H1 (cell line): ENCODE measurements at regions not wholly inside any gene's neighbourhood (a gene's known extent, or its start where the extent isn't known, plus 50 kb on each side); places are given as distances from the start of the nearest gene placed in this dataset.

ENCODE experiments used
- BCL11A ChIP-seq, 2 experiments: IDR thresholded peaks; one replicate each; pipeline ENCODE4 v1.6.1; 2011; ENCODE audit warnings: low read depth in 2 of 2, low read length in 2 of 2, mild to moderate bottlenecking in 2 of 2

- no peak for TF ChIP-seq BCL11A (IDR thresholded peaks at IDR 0.05; ENCODE audit: low read depth in 2 of 2, low read length in 2 of 2)
Observed at GRCh38 chr4:140277576-140277975, 95.9 kb upstream of the SCOC start (continued).
